Chondrocyte (in vitro differentiated cells): ENCODE measurements at regions not wholly inside any gene's neighbourhood (a gene's known extent, or its start where the extent isn't known, plus 50 kb on each side); places are given as distances from the start of the nearest gene placed in this dataset.

Source experiments
- DNase-seq: peaks from one replicate; pipeline ENCODE4 v3.0.0; 2021; ENCODE audit warnings: mixed read lengths, low spot score
- H3K27ac Mint-ChIP-seq: one replicate; pipeline ENCODE4 v1.8.0; 2021; ENCODE audit warnings: mild to moderate bottlenecking, moderate library complexity, mixed read lengths; ENCODE audit not compliant: unreplicated experiment
- H3K27me3 Mint-ChIP-seq: 2 replicates; pipeline ENCODE4 v1.8.0; 2021; ENCODE audit warnings: low read depth, mixed read lengths
- H3K36me3 Mint-ChIP-seq: 2 replicates; pipeline ENCODE4 v1.8.0; 2021; ENCODE audit warnings: low read depth, mixed read lengths
- H3K4me1 Mint-ChIP-seq: 2 replicates; pipeline ENCODE4 v1.8.0; 2021; ENCODE audit warnings: low read depth, mild to moderate bottlenecking, mixed read lengths
- H3K4me3 Mint-ChIP-seq: one replicate; pipeline ENCODE4 v1.8.0; 2021; ENCODE audit warnings: mild to moderate bottlenecking, moderate library complexity, mixed read lengths; ENCODE audit not compliant: unreplicated experiment
- H3K9me3 Mint-ChIP-seq: 2 replicates; pipeline ENCODE4 v1.8.0; 2021; ENCODE audit warnings: low read depth, mixed read lengths
- TF ChIP-seq, protein P1 (sequence below): fragments of 200-600 bp; sonication (generic); IDR thresholded peaks from 2 replicates; pipeline ENCODE4 v1.5.0; 2021; ENCODE audit warnings: antibody characterized with exemption, mild to moderate bottlenecking, moderate library complexity

DNA sequence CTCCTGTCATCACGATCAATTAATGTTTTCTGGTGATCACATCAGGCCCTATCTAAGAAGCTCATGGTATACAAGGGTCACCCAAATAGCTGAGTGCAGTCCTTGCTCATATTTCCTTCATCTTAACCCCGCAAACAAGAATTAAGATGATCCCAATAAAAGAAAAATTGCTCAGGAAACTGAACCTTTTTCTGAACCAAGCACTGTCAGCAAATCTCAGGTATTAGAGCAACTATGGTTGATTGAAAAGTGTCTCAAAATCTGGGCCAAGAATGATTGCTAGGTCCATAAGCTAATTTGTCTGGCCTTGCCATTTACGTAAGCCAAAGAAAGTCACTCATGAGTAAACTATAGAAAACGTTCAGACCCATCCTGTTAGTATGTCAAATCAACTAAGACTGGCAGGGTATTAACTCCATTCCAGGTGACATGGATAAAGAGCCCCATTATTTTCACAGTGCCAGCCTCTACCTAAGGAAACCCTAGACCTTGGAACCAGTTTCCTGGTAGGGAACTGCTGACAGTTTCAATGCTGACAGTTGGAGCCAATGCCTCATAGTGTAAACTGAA lies 209.3 kb downstream of the DEPDC1B start:
- Mint-ChIP-seq H3K27ac (peak overlapping the region; percentile 45), H3K4me1 (peaks cover 87% of the 10 kb centered on the region), H3K4me3 (no peak overlapping the region), H3K27me3 (no peaks in the 10 kb centered on the region), H3K36me3 (no peaks in the 10 kb centered on the region), H3K9me3 (no peaks in the 10 kb centered on the region)
- no peak for DNase-seq
- TF ChIP-seq, protein P1, sequence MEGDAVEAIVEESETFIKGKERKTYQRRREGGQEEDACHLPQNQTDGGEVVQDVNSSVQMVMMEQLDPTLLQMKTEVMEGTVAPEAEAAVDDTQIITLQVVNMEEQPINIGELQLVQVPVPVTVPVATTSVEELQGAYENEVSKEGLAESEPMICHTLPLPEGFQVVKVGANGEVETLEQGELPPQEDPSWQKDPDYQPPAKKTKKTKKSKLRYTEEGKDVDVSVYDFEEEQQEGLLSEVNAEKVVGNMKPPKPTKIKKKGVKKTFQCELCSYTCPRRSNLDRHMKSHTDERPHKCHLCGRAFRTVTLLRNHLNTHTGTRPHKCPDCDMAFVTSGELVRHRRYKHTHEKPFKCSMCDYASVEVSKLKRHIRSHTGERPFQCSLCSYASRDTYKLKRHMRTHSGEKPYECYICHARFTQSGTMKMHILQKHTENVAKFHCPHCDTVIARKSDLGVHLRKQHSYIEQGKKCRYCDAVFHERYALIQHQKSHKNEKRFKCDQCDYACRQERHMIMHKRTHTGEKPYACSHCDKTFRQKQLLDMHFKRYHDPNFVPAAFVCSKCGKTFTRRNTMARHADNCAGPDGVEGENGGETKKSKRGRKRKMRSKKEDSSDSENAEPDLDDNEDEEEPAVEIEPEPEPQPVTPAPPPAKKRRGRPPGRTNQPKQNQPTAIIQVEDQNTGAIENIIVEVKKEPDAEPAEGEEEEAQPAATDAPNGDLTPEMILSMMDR = no peak

DNA sequence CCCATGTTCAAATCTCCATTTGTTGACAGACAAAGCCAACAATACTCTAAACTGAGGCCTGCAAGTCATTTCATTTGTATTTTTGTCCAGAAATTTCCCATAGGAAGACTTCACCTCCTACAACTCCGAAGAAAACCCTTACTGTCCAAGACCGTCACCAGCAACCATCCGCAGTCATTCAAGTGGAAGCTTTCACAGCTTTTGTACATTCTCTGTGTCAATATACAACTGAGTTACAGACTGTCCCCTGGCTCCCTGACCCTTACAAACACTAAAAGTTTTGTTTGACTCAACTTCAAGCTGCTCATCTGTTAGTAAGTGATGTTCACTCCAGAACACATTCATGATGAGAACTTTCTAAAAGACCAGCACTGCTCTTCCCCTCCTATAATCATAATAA lies 210.1 kb downstream of the DEPDC1B start:
- H3K9me3 Mint-ChIP-seq = no peaks in the 10 kb centered on the region
- peak overlapping the region; percentile 87 for H3K27ac Mint-ChIP-seq
- DNase-seq = no peak
- no peaks in the 10 kb centered on the region for H3K27me3 Mint-ChIP-seq
- peaks cover 87% of the 10 kb centered on the region for H3K4me1 Mint-ChIP-seq
- TF ChIP-seq, protein P1 = no peak
- no peaks in the 10 kb centered on the region for H3K36me3 Mint-ChIP-seq
- H3K4me3 Mint-ChIP-seq = peak overlapping the region; percentile 47

DNA sequence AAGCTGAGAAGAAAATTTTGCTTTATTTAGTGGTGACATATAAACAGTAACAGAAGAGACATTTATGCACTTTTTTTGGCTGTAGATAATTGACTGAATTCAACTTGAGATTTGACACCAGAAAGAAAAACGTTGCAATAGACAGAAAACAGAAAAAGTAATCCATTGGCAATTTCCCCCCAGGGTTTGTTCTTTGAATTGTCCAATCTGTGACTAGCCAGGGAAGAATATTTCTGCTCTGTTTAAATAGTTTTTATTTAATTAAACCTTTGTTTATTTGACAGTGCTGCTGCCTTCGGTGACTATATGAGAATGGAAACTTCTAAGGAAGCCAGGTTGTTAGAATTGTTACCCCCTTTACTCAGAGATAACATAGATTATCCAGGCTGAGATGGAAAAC lies 210.6 kb downstream of the DEPDC1B start:
- peak overlapping the region; percentile 47 for H3K4me3 Mint-ChIP-seq
- H3K4me1 Mint-ChIP-seq = peaks cover 86% of the 10 kb centered on the region
- H3K27me3 Mint-ChIP-seq = no peaks in the 10 kb centered on the region
- TF ChIP-seq, protein P1 = no peak
- no peaks in the 10 kb centered on the region for H3K36me3 Mint-ChIP-seq
- no peak for DNase-seq
- H3K9me3 Mint-ChIP-seq = no peaks in the 10 kb centered on the region
- H3K27ac Mint-ChIP-seq = peak overlapping the region; percentile 87

DNA sequence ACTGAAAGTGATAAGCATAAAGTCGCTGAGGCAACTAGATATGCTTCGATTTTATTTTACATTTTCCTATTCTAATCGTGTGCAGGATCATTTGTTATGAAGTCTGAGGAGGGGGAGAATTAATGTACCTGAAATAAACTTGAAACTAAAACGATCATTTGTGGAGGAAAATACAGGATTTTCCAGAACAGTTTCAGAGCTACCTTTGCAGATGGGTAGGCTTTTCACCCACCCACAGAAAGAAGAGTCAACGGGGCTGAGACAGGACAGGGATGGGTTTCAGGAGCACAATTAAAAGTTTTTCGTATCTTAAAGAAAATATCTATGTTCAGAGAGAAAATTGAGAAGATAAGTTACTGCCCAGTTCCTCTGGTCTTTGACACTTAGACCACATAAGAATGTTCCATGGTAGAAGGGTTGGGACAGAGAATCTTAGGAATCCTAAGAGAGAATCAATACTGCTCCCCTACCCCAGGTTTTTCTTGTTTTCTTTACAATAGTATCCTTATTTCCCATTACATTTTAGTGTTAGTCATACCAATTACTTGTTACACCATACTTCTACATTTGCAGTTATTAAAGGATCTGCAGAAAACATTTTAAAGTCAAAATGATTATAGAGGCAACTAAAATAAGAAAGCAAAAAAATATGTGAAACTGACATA lies 211.4 kb downstream of the DEPDC1B start:
- TF ChIP-seq, protein P1 = no peak

DNA sequence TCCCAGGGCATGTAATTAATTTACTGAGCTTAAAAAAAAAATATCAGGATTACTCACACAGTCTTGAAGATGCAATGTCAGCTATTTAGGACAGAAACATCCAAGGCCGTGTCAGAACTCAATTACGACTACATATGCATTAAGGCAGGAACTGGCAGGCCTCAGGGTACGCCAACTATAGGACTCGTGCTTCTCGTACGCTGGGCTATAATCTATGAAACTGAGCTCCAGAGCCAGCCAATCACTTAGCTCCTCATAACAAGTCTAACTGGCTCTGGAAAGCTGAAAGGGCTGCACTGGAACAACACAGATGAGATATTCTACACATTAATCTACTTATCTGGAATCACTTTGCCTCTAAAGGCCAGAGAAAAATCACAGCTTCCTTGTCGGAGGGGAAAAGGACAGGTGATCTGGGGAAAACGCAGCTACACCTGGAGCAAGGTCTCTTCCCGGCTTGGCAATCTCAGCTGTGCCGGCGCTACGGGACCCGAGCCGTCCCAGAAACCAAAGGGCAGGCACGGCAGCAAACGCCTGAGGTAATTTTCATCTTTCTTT lies 212.0 kb downstream of the DEPDC1B start:
- no peak for DNase-seq
- Mint-ChIP-seq H3K4me3 (peak overlapping the region; percentile 47), H3K4me1 (peaks cover 85% of the 10 kb centered on the region), H3K36me3 (no peaks in the 10 kb centered on the region), H3K27me3 (no peaks in the 10 kb centered on the region), H3K27ac (peak overlapping the region; percentile 87), H3K9me3 (no peaks in the 10 kb centered on the region)
- TF ChIP-seq, protein P1 = no peak

More for the DNA sequence above, 211.4 kb downstream of the DEPDC1B start:
- H3K9me3 Mint-ChIP-seq = no peaks in the 10 kb centered on the region
- no peaks in the 10 kb centered on the region for H3K27me3 Mint-ChIP-seq
- H3K4me1 Mint-ChIP-seq = peaks cover 85% of the 10 kb centered on the region
- peak overlapping the region; percentile 47 for H3K4me3 Mint-ChIP-seq
- H3K27ac Mint-ChIP-seq = peak overlapping the region; percentile 87
- H3K36me3 Mint-ChIP-seq = no peaks in the 10 kb centered on the region
- no peak for DNase-seq
